Keratinocyte (primary cell): ENCODE measurements at regions not wholly inside any gene's neighbourhood (a gene's known extent, or its start where the extent isn't known, plus 50 kb on each side); places are given as distances from the start of the nearest gene placed in this dataset.

Source experiments
- DNase-seq: peaks from one replicate; pipeline ENCODE4 v3.0.0-alpha.2; 2011; ENCODE audit warnings: low read depth, missing footprints, low spot score
- FAIRE-seq: peaks from 2 replicates; lab custom pipeline; 2011; peaks lifted over from hg19 to GRCh38; lab: Jason Lieb, UNC
- H2AFZ ChIP-seq: 2 replicates; pipeline ENCODE4 v1.6.0; 2012; ENCODE audit warnings: low read length, control low read depth, inconsistent platforms; ENCODE audit not compliant: control insufficient read depth
- H3K27ac ChIP-seq: 2 replicates; pipeline ENCODE4 v1.5.1; 2011; ENCODE audit warnings: low read length; ENCODE audit not compliant: control insufficient read depth, insufficient read depth
- H3K27me3 ChIP-seq: 3 replicates; pipeline ENCODE4 v1.6.0; 2011; ENCODE audit warnings: low read length; ENCODE audit not compliant: control insufficient read depth, insufficient read depth; ENCODE audit errors: extremely low read depth
- H3K36me3 ChIP-seq, 2 experiments: 2 replicates in 1 of 2; 3 replicates in 1 of 2; pipeline ENCODE4 v1.5.1; 2011; ENCODE audit warnings: low read length in 2 of 2, mild to moderate bottlenecking in 1 of 2; ENCODE audit not compliant: control insufficient read depth in 2 of 2, insufficient read depth in 2 of 2; ENCODE audit errors: extremely low read depth in 1 of 2
- H3K4me1 ChIP-seq: 3 replicates; pipeline ENCODE4 v1.5.1; 2011; ENCODE audit warnings: low read length; ENCODE audit not compliant: control insufficient read depth, insufficient read depth; ENCODE audit errors: extremely low read depth
- H3K4me2 ChIP-seq: 3 replicates; pipeline ENCODE4 v1.6.0; 2011; ENCODE audit warnings: low read depth, low read length; ENCODE audit not compliant: control insufficient read depth, insufficient read depth; ENCODE audit errors: extremely low read depth
- H3K4me3 ChIP-seq, 3 experiments: fragments of 200-600 bp in 1 of 3; sonication (generic) in 1 of 3; 2 replicates in 2 of 3; 3 replicates in 1 of 3; pipeline ENCODE4 v1.5.1; 2011 to 2016; ENCODE audit warnings: low read length in 3 of 3, mild to moderate bottlenecking in 3 of 3, control low read depth in 2 of 3, inconsistent platforms in 1 of 3, low read depth in 1 of 3, mixed read lengths in 1 of 3, mixed run types in 1 of 3, moderate library complexity in 1 of 3; ENCODE audit not compliant: control insufficient read depth in 2 of 3, insufficient read depth in 2 of 3; ENCODE audit errors: extremely low read depth in 1 of 3
- H3K79me2 ChIP-seq: 2 replicates; pipeline ENCODE4 v1.6.0; 2012; ENCODE audit warnings: low read length; ENCODE audit not compliant: control insufficient read depth, insufficient read depth
- H3K9ac ChIP-seq: 3 replicates; pipeline ENCODE4 v1.6.0; 2011; ENCODE audit warnings: low read length; ENCODE audit not compliant: control insufficient read depth, insufficient read depth; ENCODE audit errors: extremely low read depth
- H3K9me1 ChIP-seq: 3 replicates; pipeline ENCODE4 v1.6.0; 2011; ENCODE audit warnings: low read length; ENCODE audit not compliant: control insufficient read depth, insufficient read depth; ENCODE audit errors: extremely low read depth
- H3K9me3 ChIP-seq: 2 replicates; pipeline ENCODE4 v1.5.1; 2012; ENCODE audit warnings: low read depth, low read length; ENCODE audit not compliant: control insufficient read depth
- H4K20me1 ChIP-seq: 3 replicates; pipeline ENCODE4 v1.6.0; 2011; ENCODE audit warnings: low read length; ENCODE audit not compliant: control insufficient read depth, insufficient read depth; ENCODE audit errors: extremely low read depth
- CTCF ChIP-seq, 3 experiments: IDR thresholded peaks in 1 of 3; conservative IDR thresholded peaks in 1 of 3; optimal IDR thresholded peaks in 1 of 3; 2 replicates in 2 of 3; 3 replicates in 1 of 3; pipeline versions ENCODE3 to v1.5.1; 2011; ENCODE audit warnings: low read length in 3 of 3, mild to moderate bottlenecking in 3 of 3, moderate library complexity in 2 of 3, control low read depth in 1 of 3, inconsistent platforms in 1 of 3; ENCODE audit not compliant: insufficient read depth in 2 of 3; ENCODE audit errors: extremely low read depth in 1 of 3
- EZH2 ChIP-seq: IDR thresholded peaks from one replicate; pipeline ENCODE4 v1.6.1; 2012; ENCODE audit warnings: inconsistent platforms, mild to moderate bottlenecking, low read length, moderate library complexity
- dilution Hi-C: fragments of 300-500 bp; cut with MboI; formaldehyde crosslinking; loops from one replicate; pipeline ENCODE4 v1.7.0; 2020; ENCODE audit warnings: low sequenced_read_pairs; ENCODE audit not compliant: extremely low pct_ligation_motif_present

GRCh38 chr4:134948110-134948642 lies 746.6 kb upstream of the PABPC4L start:
- no peak for DNase-seq
- H2AFZ ChIP-seq: no peak overlapping the region
- H3K27ac ChIP-seq: no peak overlapping the region
- H3K9me1 ChIP-seq: no peaks in the 10 kb centered on the region
- TF ChIP-seq CTCF (optimal IDR thresholded peaks at IDR 0.05 in 1 of 3, IDR thresholded peaks at IDR 0.05 in 1 of 3, conservative IDR thresholded peaks at IDR 0.05 in 1 of 3; ENCODE audit: extremely low read depth in 1 of 3, insufficient read depth in 2 of 3, low read length in 3 of 3) (no peak), EZH2 (no peak)
- no peak for FAIRE-seq
- no peaks in the 10 kb centered on the region for H3K79me2 ChIP-seq
- no peak overlapping the region for H3K9ac ChIP-seq
- no peaks in the 10 kb centered on the region for H3K27me3 ChIP-seq
- H3K4me3 ChIP-seq: no peak overlapping the region
- H4K20me1 ChIP-seq: no peaks in the 10 kb centered on the region
- no peaks in the 10 kb centered on the region for H3K36me3 ChIP-seq
- dilution Hi-C loops: no loop called here
- H3K9me3 ChIP-seq: peaks cover 5% of the 10 kb centered on the region
- no peak overlapping the region for H3K4me2 ChIP-seq
- H3K4me1 ChIP-seq: no peaks in the 10 kb centered on the region

DNA sequence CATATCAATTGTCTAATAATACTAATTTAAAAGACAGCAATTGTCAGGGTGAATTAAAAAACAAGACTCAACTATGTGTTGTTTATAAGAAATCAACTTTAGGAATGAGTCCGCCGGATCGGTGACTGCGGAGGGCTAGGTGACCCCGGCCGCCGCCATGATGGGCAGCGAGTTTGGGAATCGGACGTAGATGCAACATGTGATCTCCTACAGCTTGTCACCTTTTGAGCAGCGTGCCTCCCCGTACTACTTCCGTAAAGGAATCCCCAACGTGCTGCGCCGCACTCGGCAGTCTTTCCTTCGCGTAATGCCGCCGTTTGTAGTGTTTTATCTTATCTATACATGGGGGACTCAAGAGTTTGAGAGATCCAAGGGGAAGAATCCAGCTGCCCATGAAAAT lies 742.5 kb upstream of the PABPC4L start:
- H3K79me2 ChIP-seq: no peaks in the 10 kb centered on the region
- H3K36me3 ChIP-seq: no peaks in the 10 kb centered on the region
- peaks cover 2% of the 10 kb centered on the region for H3K9me3 ChIP-seq
- no peak overlapping the region for H3K4me3 ChIP-seq
- no peak overlapping the region for H3K9ac ChIP-seq
- no peak overlapping the region for H2AFZ ChIP-seq
- DNase-seq (no peak), FAIRE-seq (no peak)
- H3K27ac ChIP-seq: no peak overlapping the region
- H3K9me1 ChIP-seq: no peaks in the 10 kb centered on the region
- H3K4me1 ChIP-seq: no peaks in the 10 kb centered on the region
- dilution Hi-C loops: no loop called here
- H4K20me1 ChIP-seq: no peaks in the 10 kb centered on the region
- no peaks in the 10 kb centered on the region for H3K27me3 ChIP-seq
- TF ChIP-seq EZH2 (no peak), CTCF (optimal IDR thresholded peaks at IDR 0.05 in 1 of 3, IDR thresholded peaks at IDR 0.05 in 1 of 3, conservative IDR thresholded peaks at IDR 0.05 in 1 of 3; ENCODE audit: extremely low read depth in 1 of 3, insufficient read depth in 2 of 3, low read length in 3 of 3) (no peak)
- no peak overlapping the region for H3K4me2 ChIP-seq
